NB4 (cell line): ENCODE measurements at regions not wholly inside any gene's neighbourhood (a gene's known extent, or its start where the extent isn't known, plus 50 kb on each side); places are given as distances from the start of the nearest gene placed in this dataset.

Experiments used
- DNase-seq: peaks from one replicate; pipeline ENCODE4 v3.0.0; 2010; ENCODE audit warnings: low read depth
- H3K4me3 ChIP-seq: one replicate; pipeline ENCODE4 v1.5.1; 2011; ENCODE audit warnings: mild to moderate bottlenecking, low read depth, low read length, moderate library complexity
- MYC ChIP-seq: IDR thresholded peaks from 2 replicates; pipeline ENCODE4 v1.6.1; 2011; ENCODE audit warnings: low read depth, low read length
- POLR2A ChIP-seq: IDR thresholded peaks from 2 replicates; pipeline ENCODE4 v1.6.1; 2011; ENCODE audit warnings: mild to moderate bottlenecking; ENCODE audit not compliant: insufficient read length; ENCODE audit errors: extremely low read depth
- TF ChIP-seq, protein P1 (sequence below): IDR thresholded peaks from 2 replicates; pipeline ENCODE4 v1.6.1; 2011; ENCODE audit warnings: low read depth, low read length
- TF ChIP-seq, protein P2 (sequence below): IDR thresholded peaks from one replicate; pipeline ENCODE4 v1.5.1; 2012; ENCODE audit warnings: low read depth, low read length

DNA sequence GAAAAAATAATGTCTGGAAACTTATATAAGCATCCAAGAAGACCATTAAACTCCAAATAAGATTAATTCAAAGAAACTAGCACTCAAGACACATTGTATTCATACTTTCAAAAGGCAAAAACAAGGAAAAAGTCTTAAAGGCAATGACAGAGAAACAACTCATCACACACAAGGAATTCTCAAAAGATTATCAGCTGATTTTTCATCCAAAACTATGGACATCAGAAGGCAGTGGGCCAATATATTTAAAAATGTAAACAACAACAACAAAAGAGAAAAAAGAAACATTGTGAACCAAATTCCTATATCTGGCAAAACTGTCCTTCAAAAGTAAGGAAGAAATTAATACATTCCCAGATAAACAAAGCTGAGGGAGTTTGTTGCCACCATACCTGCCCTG is 711.4 kb upstream of the GALNTL6 start:
- DNase-seq = no peak
- no peak overlapping the region for H3K4me3 ChIP-seq
- TF ChIP-seq POLR2A = no peak
- no peak for TF ChIP-seq MYC
- TF ChIP-seq, protein P1, sequence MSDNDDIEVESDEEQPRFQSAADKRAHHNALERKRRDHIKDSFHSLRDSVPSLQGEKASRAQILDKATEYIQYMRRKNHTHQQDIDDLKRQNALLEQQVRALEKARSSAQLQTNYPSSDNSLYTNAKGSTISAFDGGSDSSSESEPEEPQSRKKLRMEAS = no peak
- TF ChIP-seq, protein P2, sequence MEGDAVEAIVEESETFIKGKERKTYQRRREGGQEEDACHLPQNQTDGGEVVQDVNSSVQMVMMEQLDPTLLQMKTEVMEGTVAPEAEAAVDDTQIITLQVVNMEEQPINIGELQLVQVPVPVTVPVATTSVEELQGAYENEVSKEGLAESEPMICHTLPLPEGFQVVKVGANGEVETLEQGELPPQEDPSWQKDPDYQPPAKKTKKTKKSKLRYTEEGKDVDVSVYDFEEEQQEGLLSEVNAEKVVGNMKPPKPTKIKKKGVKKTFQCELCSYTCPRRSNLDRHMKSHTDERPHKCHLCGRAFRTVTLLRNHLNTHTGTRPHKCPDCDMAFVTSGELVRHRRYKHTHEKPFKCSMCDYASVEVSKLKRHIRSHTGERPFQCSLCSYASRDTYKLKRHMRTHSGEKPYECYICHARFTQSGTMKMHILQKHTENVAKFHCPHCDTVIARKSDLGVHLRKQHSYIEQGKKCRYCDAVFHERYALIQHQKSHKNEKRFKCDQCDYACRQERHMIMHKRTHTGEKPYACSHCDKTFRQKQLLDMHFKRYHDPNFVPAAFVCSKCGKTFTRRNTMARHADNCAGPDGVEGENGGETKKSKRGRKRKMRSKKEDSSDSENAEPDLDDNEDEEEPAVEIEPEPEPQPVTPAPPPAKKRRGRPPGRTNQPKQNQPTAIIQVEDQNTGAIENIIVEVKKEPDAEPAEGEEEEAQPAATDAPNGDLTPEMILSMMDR = no peak

DNA sequence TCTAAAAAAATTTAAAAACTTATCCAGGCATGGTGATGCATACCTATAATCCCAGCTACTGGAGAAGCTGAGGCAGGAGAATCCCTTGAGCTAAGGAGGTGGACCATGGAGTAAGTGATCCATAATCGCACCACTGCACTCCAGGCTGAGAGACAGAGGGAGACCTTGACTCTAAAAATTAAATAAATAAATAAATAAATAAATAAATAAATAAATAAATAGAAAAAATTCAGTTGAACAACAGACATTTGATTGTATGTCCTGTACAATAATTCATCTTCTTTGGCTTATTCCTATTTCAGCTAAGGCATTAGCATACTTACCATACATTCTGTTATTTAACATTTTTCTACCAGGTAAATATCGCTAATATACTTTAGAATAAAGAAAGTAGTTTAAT is 726.1 kb upstream of the GALNTL6 start:
- H3K4me3 ChIP-seq = no peak overlapping the region
- no peak for DNase-seq
- TF ChIP-seq, protein P1 = no peak
- TF ChIP-seq MYC (no peak), POLR2A (no peak)
- TF ChIP-seq, protein P2 = no peak

DNA sequence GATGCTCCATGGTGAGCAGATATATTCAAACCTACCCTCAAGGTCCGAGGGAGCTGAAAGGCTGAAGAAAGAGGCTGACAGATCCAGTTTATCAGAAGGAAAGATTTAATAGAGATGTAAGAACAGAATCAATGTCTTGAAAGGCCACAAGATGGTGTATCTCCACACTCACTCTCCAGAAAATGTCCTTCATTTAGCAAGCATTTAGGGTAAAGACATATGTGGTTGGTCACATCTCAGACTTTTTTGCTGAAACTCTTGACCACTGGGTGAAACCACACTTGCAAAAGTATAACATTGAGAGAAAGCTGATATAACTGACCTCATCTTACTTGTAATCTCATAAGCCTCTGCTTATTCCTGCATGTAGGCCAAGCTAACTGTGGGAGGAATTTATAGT is 745.8 kb upstream of the GALNTL6 start:
- TF ChIP-seq, protein P1 = no peak
- TF ChIP-seq, protein P2 = no peak
- TF ChIP-seq MYC (no peak), POLR2A (no peak)
- DNase-seq = peak; percentile 6
- no peak overlapping the region for H3K4me3 ChIP-seq

DNA sequence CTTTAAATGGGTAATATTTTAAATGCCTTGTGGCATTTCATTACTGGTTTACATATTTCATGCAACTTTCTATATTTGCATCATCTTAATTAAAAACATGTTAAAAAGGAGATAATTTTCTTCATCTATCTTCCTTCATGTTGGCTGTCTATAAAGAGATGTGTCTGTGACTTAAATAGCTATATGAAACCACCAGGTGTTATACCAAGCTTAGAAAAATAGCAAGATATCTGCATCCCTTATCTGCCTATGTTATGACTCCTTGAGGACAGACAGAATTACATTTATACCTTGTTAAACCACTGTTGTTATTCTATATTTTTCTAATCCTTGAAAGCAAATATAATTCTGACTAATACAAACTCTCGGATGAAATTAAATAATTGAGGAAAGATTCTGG is 763.8 kb upstream of the GALNTL6 start:
- no peak for DNase-seq
- TF ChIP-seq, protein P1 = no peak
- TF ChIP-seq POLR2A (no peak), MYC (no peak)
- TF ChIP-seq, protein P2 = no peak
- no peak overlapping the region for H3K4me3 ChIP-seq

DNA sequence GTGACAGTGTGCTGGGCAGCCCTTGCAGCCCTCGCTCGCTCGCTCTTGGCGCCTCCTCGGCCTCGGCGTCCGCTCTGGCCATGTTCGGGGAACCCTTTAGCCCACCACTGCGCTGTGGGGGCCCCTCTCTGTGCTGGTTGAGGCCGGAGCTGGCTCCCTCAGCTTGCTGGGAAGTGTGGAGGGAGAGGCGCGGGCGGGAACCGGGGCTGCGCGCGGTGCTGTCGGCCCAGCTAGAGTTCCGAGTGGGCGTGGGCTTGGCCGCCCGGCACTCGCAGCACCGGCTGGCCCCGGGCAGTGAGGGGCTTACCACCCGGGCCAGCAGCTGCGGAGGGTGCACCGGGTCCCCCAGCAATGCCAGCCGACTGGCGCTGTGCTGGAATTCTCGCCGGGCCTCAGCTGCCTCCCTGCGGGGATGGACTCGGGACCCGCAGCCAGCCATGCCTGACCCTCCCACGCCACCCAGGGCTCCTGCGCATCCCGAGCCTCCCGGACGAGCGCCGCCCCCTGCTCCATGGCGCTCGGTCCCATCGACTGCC is 770.1 kb upstream of the GALNTL6 start:
- no peak for DNase-seq
- TF ChIP-seq POLR2A (no peak), MYC (no peak)
- TF ChIP-seq, protein P2 = no peak
- TF ChIP-seq, protein P1 = no peak

DNA sequence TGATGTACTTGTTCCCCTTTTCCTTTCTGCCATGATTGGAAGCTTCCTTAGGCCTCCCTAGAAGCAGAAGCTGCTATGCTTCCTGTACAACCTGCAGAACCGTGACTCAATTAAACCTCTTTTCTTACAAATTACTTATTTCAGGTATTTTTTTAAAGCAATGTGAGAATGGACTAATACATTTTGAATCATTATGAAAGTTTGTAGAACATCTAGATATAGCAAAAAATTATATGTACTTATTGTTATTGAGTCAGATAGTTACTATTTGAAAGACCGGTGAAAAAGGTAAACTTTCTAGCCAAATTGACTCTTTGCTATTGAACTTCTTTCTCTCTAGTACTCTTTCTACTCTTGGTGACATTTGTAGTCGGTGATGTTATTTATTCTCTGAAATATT is 777.3 kb upstream of the GALNTL6 start:
- peak; percentile 6 for DNase-seq
- TF ChIP-seq MYC (no peak), POLR2A (no peak)
- TF ChIP-seq, protein P1 = no peak
- no peak overlapping the region for H3K4me3 ChIP-seq

More for the DNA sequence above, 770.1 kb upstream of the GALNTL6 start:
- H3K4me3 ChIP-seq = no peak overlapping the region
